Neural cell (in vitro differentiated cells): ENCODE measurements at regions not wholly inside any gene's neighbourhood (a gene's known extent, or its start where the extent isn't known, plus 50 kb on each side); places are given as distances from the start of the nearest gene placed in this dataset.

Experiments
- H2AFZ ChIP-seq: fragments of 200-600, 300-800 bp; sonication (generic), shearing (Covaris generic); 2 replicates; pipeline ENCODE4 v1.6.0; 2014; ENCODE audit warnings: low read depth, mild to moderate bottlenecking, antibody characterized with exemption, low read length, moderate library complexity
- H3F3A ChIP-seq: fragments of 200-600 bp; shearing (Covaris generic); 2 replicates; pipeline ENCODE4 v1.6.1; 2016; ENCODE audit warnings: mild to moderate bottlenecking, moderate library complexity, mixed read lengths, antibody characterized with exemption, low read length; ENCODE audit not compliant: insufficient read depth, poor library complexity, severe bottlenecking
- H3K27ac ChIP-seq: fragments of 200-600, 300-800 bp; sonication (generic), shearing (Covaris generic); 2 replicates; pipeline ENCODE4 v1.5.1; 2014; ENCODE audit warnings: mild to moderate bottlenecking, low read length, moderate library complexity
- H3K27me3 ChIP-seq: fragments of 300-800, 200-600 bp; sonication (generic), shearing (Covaris generic); 2 replicates; pipeline ENCODE4 v1.6.0; 2014; ENCODE audit warnings: mild to moderate bottlenecking, low read depth, low read length, moderate library complexity; ENCODE audit not compliant: insufficient read depth
- H3K36me3 ChIP-seq: fragments of 300-800, 200-600 bp; sonication (generic), shearing (Covaris generic); 2 replicates; pipeline ENCODE4 v1.5.1; 2014; ENCODE audit warnings: mild to moderate bottlenecking, antibody characterized with exemption, low read length, moderate library complexity; ENCODE audit not compliant: insufficient read depth
- H3K4me2 ChIP-seq: fragments of 300-800, 200-600 bp; sonication (generic), shearing (Covaris generic); 2 replicates; pipeline ENCODE4 v1.6.0; 2014; ENCODE audit warnings: mild to moderate bottlenecking, low read length
- H3K4me3 ChIP-seq: fragments of 300-800, 200-600 bp; sonication (generic), shearing (Covaris generic); 2 replicates; pipeline ENCODE4 v1.5.1; 2014; ENCODE audit warnings: mild to moderate bottlenecking, low read length, moderate library complexity
- H3K79me2 ChIP-seq: fragments of 200-600 bp; shearing (Covaris generic); replicated peaks from 2 replicates; pipeline ENCODE4 v1.6.0; 2014; ENCODE audit warnings: mild to moderate bottlenecking, low read length, moderate library complexity; ENCODE audit not compliant: insufficient read depth
- H3K9ac ChIP-seq: fragments of 300-800, 200-600 bp; sonication (generic), shearing (Covaris generic); 2 replicates; pipeline ENCODE4 v1.6.1; 2016; ENCODE audit warnings: mild to moderate bottlenecking, low read length, mixed read lengths
- H3K9me2 ChIP-seq: fragments of 200-600 bp; shearing (Covaris generic); 2 replicates; pipeline ENCODE4 v1.6.1; 2016; ENCODE audit warnings: mild to moderate bottlenecking, low read length, mixed read lengths; ENCODE audit not compliant: insufficient read depth
- H3K9me3 ChIP-seq: fragments of 200-600, 300-800 bp; sonication (generic), shearing (Covaris generic); 2 replicates; pipeline ENCODE4 v1.6.1; 2016; ENCODE audit warnings: mild to moderate bottlenecking, mixed run types, low read length, moderate library complexity, mixed read lengths
- H4K20me1 ChIP-seq: fragments of 200-600 bp; shearing (Covaris generic); 2 replicates; pipeline ENCODE4 v1.6.1; 2016; ENCODE audit warnings: mild to moderate bottlenecking, mixed run types; ENCODE audit not compliant: insufficient read depth
- CTCF ChIP-seq: fragments of 450-650 bp; IDR thresholded peaks from 2 replicates; pipeline ENCODE4 v1.5.1; 2014; ENCODE audit warnings: antibody characterized with exemption, mild to moderate bottlenecking, moderate library complexity; ENCODE audit not compliant: poor library complexity, severe bottlenecking
- EP300 ChIP-seq: fragments of 450-650 bp; conservative IDR thresholded peaks from 2 replicates; pipeline ENCODE4 v1.6.1; 2014; ENCODE audit warnings: antibody characterized with exemption, mild to moderate bottlenecking, moderate library complexity; ENCODE audit not compliant: poor library complexity, severe bottlenecking
- EZH2 ChIP-seq: fragments of 200-600, 300-800 bp; shearing (Covaris generic), sonication (generic); IDR thresholded peaks from 2 replicates; pipeline ENCODE4 v1.6.1; 2014; ENCODE audit warnings: antibody characterized with exemption, low read length, borderline replicate concordance, mild to moderate bottlenecking; ENCODE audit not compliant: insufficient read depth, poor library complexity, severe bottlenecking
- MXI1 ChIP-seq: fragments of 450-650 bp; conservative IDR thresholded peaks from 2 replicates; pipeline ENCODE4 v1.6.1; 2014; ENCODE audit warnings: antibody characterized with exemption, mild to moderate bottlenecking; ENCODE audit not compliant: poor library complexity, severe bottlenecking
- POLR2AphosphoS5 ChIP-seq: IDR thresholded peaks from 2 replicates; pipeline ENCODE4 v1.6.1; 2012
- RAD21 ChIP-seq: fragments of 450-650 bp; conservative IDR thresholded peaks from 2 replicates; pipeline ENCODE4 v1.6.1; 2014; ENCODE audit warnings: antibody characterized with exemption, mild to moderate bottlenecking, moderate library complexity
- SMC3 ChIP-seq: fragments of 450-650 bp; conservative IDR thresholded peaks from 2 replicates; pipeline ENCODE4 v1.6.1; 2014; ENCODE audit warnings: antibody characterized with exemption, mild to moderate bottlenecking, moderate library complexity; ENCODE audit not compliant: poor library complexity
- TAF1 ChIP-seq: IDR thresholded peaks from 2 replicates; pipeline ENCODE4 v1.6.1; 2012; ENCODE audit warnings: low read depth
- TF ChIP-seq, protein P1 (sequence below): IDR thresholded peaks from 2 replicates; pipeline ENCODE4 v1.6.1; 2012; ENCODE audit warnings: borderline replicate concordance

DNA sequence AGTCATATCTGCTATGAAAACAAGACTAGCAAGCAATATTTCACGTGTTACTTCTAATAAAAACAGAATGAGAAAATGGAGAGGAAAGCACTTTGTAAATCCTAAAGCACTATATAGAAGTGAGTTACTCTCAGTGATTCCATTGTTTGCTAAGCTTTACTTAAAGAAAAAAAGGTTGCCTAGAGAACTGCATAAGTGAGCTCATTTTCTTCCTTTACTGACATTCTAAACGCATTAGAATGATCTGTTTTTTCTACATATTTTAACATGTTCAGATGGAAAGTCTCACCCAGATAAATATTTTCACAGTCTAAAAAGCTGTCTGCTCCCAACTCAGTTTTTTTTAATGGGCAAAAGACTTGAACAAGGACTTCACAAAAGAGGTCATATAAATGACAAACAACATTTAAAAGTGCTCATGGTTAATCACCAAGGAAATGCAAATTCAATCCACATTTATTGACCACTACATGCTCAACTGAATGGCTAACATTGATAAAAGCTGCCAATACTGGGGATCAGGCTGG lies 52.9 kb upstream of the AKAP12 start:
- Histone ChIP-seq H3F3A (no peaks in the 10 kb centered on the region), H3K4me3 (peak overlapping the region; percentile 21), H3K79me2 (no peaks in the 10 kb centered on the region), H4K20me1 (no peaks in the 10 kb centered on the region), H3K27ac (peak overlapping the region; percentile 78), H2AFZ (no peak overlapping the region), H3K9me3 (no peaks in the 10 kb centered on the region), H3K9ac (peak overlapping the region; percentile 41), H3K27me3 (no peaks in the 10 kb centered on the region), H3K4me2 (no peak overlapping the region), H3K9me2 (no peaks in the 10 kb centered on the region), H3K36me3 (no peaks in the 10 kb centered on the region)
- TF ChIP-seq CTCF (no peak), MXI1 (no peak), EZH2 (no peak), SMC3 (no peak), EP300 (no peak), POLR2AphosphoS5 (no peak), RAD21 (no peak), TAF1 (no peak)
- TF ChIP-seq, protein P1, sequence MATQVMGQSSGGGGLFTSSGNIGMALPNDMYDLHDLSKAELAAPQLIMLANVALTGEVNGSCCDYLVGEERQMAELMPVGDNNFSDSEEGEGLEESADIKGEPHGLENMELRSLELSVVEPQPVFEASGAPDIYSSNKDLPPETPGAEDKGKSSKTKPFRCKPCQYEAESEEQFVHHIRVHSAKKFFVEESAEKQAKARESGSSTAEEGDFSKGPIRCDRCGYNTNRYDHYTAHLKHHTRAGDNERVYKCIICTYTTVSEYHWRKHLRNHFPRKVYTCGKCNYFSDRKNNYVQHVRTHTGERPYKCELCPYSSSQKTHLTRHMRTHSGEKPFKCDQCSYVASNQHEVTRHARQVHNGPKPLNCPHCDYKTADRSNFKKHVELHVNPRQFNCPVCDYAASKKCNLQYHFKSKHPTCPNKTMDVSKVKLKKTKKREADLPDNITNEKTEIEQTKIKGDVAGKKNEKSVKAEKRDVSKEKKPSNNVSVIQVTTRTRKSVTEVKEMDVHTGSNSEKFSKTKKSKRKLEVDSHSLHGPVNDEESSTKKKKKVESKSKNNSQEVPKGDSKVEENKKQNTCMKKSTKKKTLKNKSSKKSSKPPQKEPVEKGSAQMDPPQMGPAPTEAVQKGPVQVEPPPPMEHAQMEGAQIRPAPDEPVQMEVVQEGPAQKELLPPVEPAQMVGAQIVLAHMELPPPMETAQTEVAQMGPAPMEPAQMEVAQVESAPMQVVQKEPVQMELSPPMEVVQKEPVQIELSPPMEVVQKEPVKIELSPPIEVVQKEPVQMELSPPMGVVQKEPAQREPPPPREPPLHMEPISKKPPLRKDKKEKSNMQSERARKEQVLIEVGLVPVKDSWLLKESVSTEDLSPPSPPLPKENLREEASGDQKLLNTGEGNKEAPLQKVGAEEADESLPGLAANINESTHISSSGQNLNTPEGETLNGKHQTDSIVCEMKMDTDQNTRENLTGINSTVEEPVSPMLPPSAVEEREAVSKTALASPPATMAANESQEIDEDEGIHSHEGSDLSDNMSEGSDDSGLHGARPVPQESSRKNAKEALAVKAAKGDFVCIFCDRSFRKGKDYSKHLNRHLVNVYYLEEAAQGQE: no peak
